OCI-LY7 (cell line): ENCODE measurements at regions not wholly inside any gene's neighbourhood (a gene's known extent, or its start where the extent isn't known, plus 50 kb on each side); places are given as distances from the start of the nearest gene placed in this dataset.

Experiments used
- BruUV-seq: library from RNA; stranded (reverse); fragments of 400-500 nt; replicated peaks from 2 replicates; lab custom pipeline; 2021; lab: Mats Ljungman, UMichigan
- CTCF ChIA-PET: fragments of 300-600 bp; sonication (Branson Sonifier 250); formaldehyde crosslinking; loops from one replicate; lab custom pipeline; 2022; ENCODE audit warnings: antibody characterized with exemption; ENCODE audit not compliant: unreplicated experiment; lab: Charles Lee
- POLR2A ChIA-PET: fragments of 300-600 bp; sonication (Branson Sonifier 250); formaldehyde crosslinking; loops from one replicate; lab custom pipeline; 2022; ENCODE audit warnings: antibody characterized with exemption; lab: Charles Lee
- DNase-seq: peaks from one replicate; pipeline ENCODE4 v3.0.0-alpha.2; 2015; ENCODE audit warnings: low spot score
- H2AFZ ChIP-seq: fragments of 200-600 bp; sonication (generic), shearing (Covaris generic); 2 replicates; pipeline ENCODE4 v1.6.1; 2014; ENCODE audit warnings: mild to moderate bottlenecking, antibody characterized with exemption, low read length, moderate library complexity
- H3K27ac ChIP-seq: fragments of 200-600 bp; sonication (generic); 2 replicates; pipeline ENCODE4 v1.5.1; 2014; ENCODE audit warnings: mixed run types, low read depth, mild to moderate bottlenecking, moderate library complexity, low read length, inconsistent platforms; ENCODE audit not compliant: poor library complexity, severe bottlenecking
- H3K36me3 ChIP-seq: fragments of 200-600 bp; sonication (generic); 2 replicates; pipeline ENCODE4 v1.6.1; 2014; ENCODE audit warnings: mild to moderate bottlenecking, antibody characterized with exemption, low read length, moderate library complexity, mixed read lengths; ENCODE audit not compliant: insufficient read depth
- H3K4me1 ChIP-seq: fragments of 200-600 bp; sonication (generic); 2 replicates; pipeline ENCODE4 v1.5.1; 2014; ENCODE audit warnings: mild to moderate bottlenecking, low read length; ENCODE audit not compliant: insufficient read depth, poor library complexity, severe bottlenecking
- H3K4me2 ChIP-seq: fragments of 200-600 bp; sonication (generic); 2 replicates; pipeline ENCODE4 v1.6.1; 2014; ENCODE audit warnings: mild to moderate bottlenecking, low read length
- H3K4me3 ChIP-seq: fragments of 200-600 bp; sonication (generic); 2 replicates; pipeline ENCODE4 v1.5.1; 2014; ENCODE audit warnings: mild to moderate bottlenecking, low read depth, low read length; ENCODE audit not compliant: poor library complexity, severe bottlenecking
- H3K79me2 ChIP-seq: fragments of 200-600 bp; sonication (generic); 2 replicates; pipeline ENCODE4 v1.6.1; 2016; ENCODE audit warnings: low read depth, mild to moderate bottlenecking, low read length, moderate library complexity, mixed read lengths; ENCODE audit not compliant: insufficient read depth
- H3K9me2 ChIP-seq: fragments of 200-600 bp; sonication (generic); 2 replicates; pipeline ENCODE4 v1.6.1; 2016; ENCODE audit warnings: mild to moderate bottlenecking, low read length, mixed read lengths; ENCODE audit not compliant: insufficient read depth
- H3K9me3 ChIP-seq: fragments of 200-600 bp; sonication (generic); 2 replicates; pipeline ENCODE4 v1.6.1; 2014; ENCODE audit warnings: mild to moderate bottlenecking, mixed run types, low read length, mixed read lengths
- H4K20me1 ChIP-seq: fragments of 200-600 bp; sonication (generic); 2 replicates; pipeline ENCODE4 v1.6.1; 2014; ENCODE audit warnings: mild to moderate bottlenecking, antibody characterized with exemption, low read length, moderate library complexity, mixed read lengths; ENCODE audit not compliant: insufficient read depth
- EZH2phosphoT487 ChIP-seq: fragments of 200-600 bp; sonication (generic); IDR thresholded peaks from 2 replicates; pipeline ENCODE4 v1.6.1; 2018; ENCODE audit warnings: low read depth, borderline replicate concordance, mild to moderate bottlenecking, mixed run types, antibody characterized with exemption, low read length, moderate library complexity, mixed read lengths
- intact Hi-C: fragments of 100-400 bp; cut with micrococcal nuclease; formaldehyde crosslinking; loops from one replicate; pipeline ENCODE4 v1.10.0; 2022; ENCODE audit not compliant: unreplicated experiment
- TF ChIP-seq, protein P1 (sequence below): fragments of 200-600 bp; sonication (generic); conservative IDR thresholded peaks from 2 replicates; pipeline ENCODE4 v1.5.1; 2014; ENCODE audit warnings: mild to moderate bottlenecking, antibody characterized with exemption, low read length, moderate library complexity, mixed read lengths

DNA sequence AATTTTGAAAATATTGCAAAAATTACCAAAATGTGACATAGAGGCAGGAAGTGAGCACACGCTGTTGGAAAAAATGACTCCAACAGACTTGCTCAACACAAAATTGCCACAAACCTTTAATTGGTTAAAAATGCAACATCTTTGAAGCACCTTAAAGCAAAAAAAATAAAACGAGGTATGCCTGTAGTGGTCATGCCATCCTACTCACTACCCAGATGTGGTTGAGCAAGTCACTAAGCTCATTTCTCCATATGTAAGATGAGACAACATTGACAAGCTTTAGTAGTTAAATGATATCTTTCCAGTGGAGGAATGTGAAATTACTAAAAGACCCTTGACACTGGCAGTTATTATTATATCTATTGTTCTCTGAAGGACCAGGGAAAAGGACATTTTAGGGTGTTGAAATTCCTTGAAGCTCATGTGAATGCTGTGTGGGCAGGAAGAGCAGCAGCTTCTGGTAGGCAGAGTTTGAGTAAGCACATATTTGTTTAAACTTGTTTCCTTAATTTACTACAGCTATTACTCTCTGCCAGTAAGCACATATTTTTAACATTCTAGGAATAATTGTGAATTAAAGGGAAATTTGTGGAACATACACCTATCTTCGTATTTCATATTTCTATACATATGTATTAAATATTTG is 131.6 kb upstream of the P2RY1 start:
- Histone ChIP-seq H2AFZ (no peak overlapping the region), H3K4me1 (no peaks in the 10 kb centered on the region), H3K4me2 (no peak overlapping the region), H3K9me2 (no peaks in the 10 kb centered on the region), H3K36me3 (no peaks in the 10 kb centered on the region), H4K20me1 (no peaks in the 10 kb centered on the region), H3K79me2 (no peaks in the 10 kb centered on the region), H3K9me3 (no peaks in the 10 kb centered on the region), H3K27ac (no peak overlapping the region), H3K4me3 (no peak overlapping the region)
- ChIA-PET POLR2A (interaction anchor here (0.6 to 1.7 kb wide), 4 partner anchors 60 to 1935 kb away, joined by 3 to 6 read pairs (median 4); no protein-coding TSS in a partner anchor), CTCF (no interaction called here)
- no peak for DNase-seq
- no TSS peak for BruUV-seq
- no peak for TF ChIP-seq EZH2phosphoT487
- TF ChIP-seq, protein P1, sequence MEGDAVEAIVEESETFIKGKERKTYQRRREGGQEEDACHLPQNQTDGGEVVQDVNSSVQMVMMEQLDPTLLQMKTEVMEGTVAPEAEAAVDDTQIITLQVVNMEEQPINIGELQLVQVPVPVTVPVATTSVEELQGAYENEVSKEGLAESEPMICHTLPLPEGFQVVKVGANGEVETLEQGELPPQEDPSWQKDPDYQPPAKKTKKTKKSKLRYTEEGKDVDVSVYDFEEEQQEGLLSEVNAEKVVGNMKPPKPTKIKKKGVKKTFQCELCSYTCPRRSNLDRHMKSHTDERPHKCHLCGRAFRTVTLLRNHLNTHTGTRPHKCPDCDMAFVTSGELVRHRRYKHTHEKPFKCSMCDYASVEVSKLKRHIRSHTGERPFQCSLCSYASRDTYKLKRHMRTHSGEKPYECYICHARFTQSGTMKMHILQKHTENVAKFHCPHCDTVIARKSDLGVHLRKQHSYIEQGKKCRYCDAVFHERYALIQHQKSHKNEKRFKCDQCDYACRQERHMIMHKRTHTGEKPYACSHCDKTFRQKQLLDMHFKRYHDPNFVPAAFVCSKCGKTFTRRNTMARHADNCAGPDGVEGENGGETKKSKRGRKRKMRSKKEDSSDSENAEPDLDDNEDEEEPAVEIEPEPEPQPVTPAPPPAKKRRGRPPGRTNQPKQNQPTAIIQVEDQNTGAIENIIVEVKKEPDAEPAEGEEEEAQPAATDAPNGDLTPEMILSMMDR, result no peak
- intact Hi-C loops, result no loop called here

DNA sequence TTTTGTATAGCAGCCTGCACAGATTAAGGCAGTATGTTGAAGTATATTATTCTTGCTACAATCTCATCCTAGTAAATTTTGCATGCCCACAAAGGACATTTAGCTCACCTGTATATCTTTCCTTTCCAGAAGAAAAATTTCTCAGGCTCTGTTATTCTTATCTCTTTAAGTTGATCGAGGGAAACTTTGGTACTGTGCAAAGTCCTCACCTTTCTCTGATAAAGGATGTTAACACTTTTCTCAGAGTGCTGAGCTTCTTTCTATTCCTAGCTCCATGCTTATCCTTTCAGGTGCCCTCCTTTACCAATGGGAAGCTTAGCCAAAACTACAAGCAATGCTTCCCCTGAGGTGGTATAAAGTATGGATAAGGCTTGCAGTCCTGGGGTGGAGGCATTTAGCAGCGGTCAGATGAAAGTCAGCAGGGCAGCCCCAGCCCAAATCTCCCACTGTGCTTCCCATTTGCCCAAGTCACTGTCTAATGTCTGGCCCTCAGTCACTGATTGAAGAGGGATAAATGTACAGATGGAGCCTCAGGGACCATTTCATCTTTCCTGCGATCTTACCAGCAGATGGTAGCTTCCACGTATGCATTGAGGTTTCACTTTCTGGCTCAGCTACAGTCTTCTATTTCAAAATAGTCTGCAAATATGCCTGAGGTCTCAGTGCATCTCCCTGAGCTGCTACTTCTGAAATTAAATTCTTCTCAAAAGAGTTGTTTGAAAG is 127.8 kb upstream of the P2RY1 start:
- no peaks in the 10 kb centered on the region for H3K9me2 ChIP-seq
- no TSS peak for BruUV-seq
- H3K4me1 ChIP-seq, result no peaks in the 10 kb centered on the region
- intact Hi-C loops, result no loop called here
- no peak overlapping the region for H2AFZ ChIP-seq
- no peaks in the 10 kb centered on the region for H3K9me3 ChIP-seq
- ChIA-PET CTCF (no interaction called here), POLR2A (interaction anchor here (0.9 to 2.3 kb wide), 2 partner anchors 13 to 31 kb away, joined by 3 to 13 read pairs; no protein-coding TSS in a partner anchor)
- H3K4me2 ChIP-seq, result no peak overlapping the region
- TF ChIP-seq, protein P1, result no peak
- no peak for TF ChIP-seq EZH2phosphoT487
- H3K4me3 ChIP-seq, result no peak overlapping the region
- H4K20me1 ChIP-seq, result no peaks in the 10 kb centered on the region
- H3K27ac ChIP-seq, result no peak overlapping the region
- no peaks in the 10 kb centered on the region for H3K36me3 ChIP-seq
- no peaks in the 10 kb centered on the region for H3K79me2 ChIP-seq
- DNase-seq, result no peak

DNA sequence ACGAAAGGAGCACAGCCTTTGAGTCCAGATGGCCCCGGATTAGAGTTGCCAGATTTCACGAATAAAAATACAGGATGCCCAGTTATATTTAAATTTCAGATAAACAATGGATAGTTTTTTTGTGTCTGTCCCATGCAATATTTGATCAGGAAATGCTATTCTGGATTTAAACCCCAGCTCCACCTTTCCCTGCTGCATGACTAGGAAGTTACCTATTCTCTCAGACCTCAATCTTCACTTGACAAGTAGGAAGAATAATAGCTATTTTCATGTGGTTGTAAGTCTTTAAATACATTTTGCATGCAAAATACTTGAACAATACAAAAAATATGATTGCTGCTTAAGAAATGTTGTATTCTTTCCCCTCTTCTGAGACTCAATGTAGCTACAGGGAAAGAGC is 125.3 kb upstream of the P2RY1 start:
- no peak overlapping the region for H3K4me2 ChIP-seq
- no peaks in the 10 kb centered on the region for H3K36me3 ChIP-seq
- intact Hi-C loops, result no loop called here
- no peak for DNase-seq
- POLR2A ChIA-PET, result no interaction called here
- TF ChIP-seq, protein P1, result no peak
- no peak for TF ChIP-seq EZH2phosphoT487
- H3K4me1 ChIP-seq, result no peaks in the 10 kb centered on the region
- H3K27ac ChIP-seq, result no peak overlapping the region
- H3K9me3 ChIP-seq, result no peaks in the 10 kb centered on the region
- H3K9me2 ChIP-seq, result no peaks in the 10 kb centered on the region
- no TSS peak for BruUV-seq
- H2AFZ ChIP-seq, result no peak overlapping the region
- H3K79me2 ChIP-seq, result no peaks in the 10 kb centered on the region
- H4K20me1 ChIP-seq, result no peaks in the 10 kb centered on the region
- no peak overlapping the region for H3K4me3 ChIP-seq
- CTCF ChIA-PET, result no interaction called here
